ENCODE measurements at regions not wholly inside any gene's neighbourhood (a gene's known extent, or its start where the extent isn't known, plus 50 kb on each side); places are given as distances from the start of the nearest gene placed in this dataset.

- H3K4me3 ChIP-seq (replicated peaks; ENCODE audit: insufficient read depth, low read length): no peak overlapping the region
- no peaks in the 10 kb centered on the region for H3K27me3 ChIP-seq (ENCODE audit: insufficient read depth, poor library complexity, severe bottlenecking)
- TF ChIP-seq GABPA (IDR thresholded peaks at IDR 0.05; ENCODE audit: low read depth) (no peak), SPI1 (IDR thresholded peaks at IDR 0.05; ENCODE audit: borderline replicate concordance, low read depth) (no peak), CTCF (IDR thresholded peaks at IDR 0.05; ENCODE audit: insufficient read depth, low read length) (no peak), POLR2AphosphoS5 (IDR thresholded peaks at IDR 0.05; ENCODE audit: low read depth) (no peak), REST (IDR thresholded peaks at IDR 0.05; ENCODE audit: insufficient replicate concordance, low read depth) (no peak)
- no peak overlapping the region for H3K27ac ChIP-seq (replicated peaks)
- DNase-seq (ENCODE audit: low read depth in 1 of 2, low spot score in 1 of 2): no peak
These were observed 83.0 kb upstream of the PPARGC1A start for GRCh38 chr4:23972805-23973204.

GRCh38 chr4:23972187-23972586, 82.3 kb upstream of the PPARGC1A start:
- H3K27ac ChIP-seq (replicated peaks): no peak overlapping the region
- DNase-seq (ENCODE audit: low read depth in 1 of 2, low spot score in 1 of 2): no peak
- no peak overlapping the region for H3K4me3 ChIP-seq (replicated peaks; ENCODE audit: insufficient read depth, low read length)
- no peaks in the 10 kb centered on the region for H3K27me3 ChIP-seq (ENCODE audit: insufficient read depth, poor library complexity, severe bottlenecking)
- TF ChIP-seq SPI1 (IDR thresholded peaks at IDR 0.05; ENCODE audit: borderline replicate concordance, low read depth): no peak
- TF ChIP-seq POLR2AphosphoS5 (IDR thresholded peaks at IDR 0.05; ENCODE audit: low read depth): no peak
- TF ChIP-seq CTCF (IDR thresholded peaks at IDR 0.05; ENCODE audit: insufficient read depth, low read length): no peak
- no peak for TF ChIP-seq REST (IDR thresholded peaks at IDR 0.05; ENCODE audit: insufficient replicate concordance, low read depth)
- TF ChIP-seq GABPA (IDR thresholded peaks at IDR 0.05; ENCODE audit: low read depth): no peak

GRCh38 chr4:23970201-23970850, 80.5 kb upstream of the PPARGC1A start:
- Histone ChIP-seq H3K4me3 (replicated peaks; ENCODE audit: insufficient read depth, low read length) (no peak overlapping the region), H3K27ac (replicated peaks) (no peak overlapping the region), H3K27me3 (ENCODE audit: insufficient read depth, poor library complexity, severe bottlenecking) (no peaks in the 10 kb centered on the region)
- no peak for DNase-seq (ENCODE audit: low read depth in 1 of 2, low spot score in 1 of 2)
- TF ChIP-seq POLR2AphosphoS5 (IDR thresholded peaks at IDR 0.05; ENCODE audit: low read depth) (no peak), CTCF (IDR thresholded peaks at IDR 0.05; ENCODE audit: insufficient read depth, low read length) (no peak), REST (IDR thresholded peaks at IDR 0.05; ENCODE audit: insufficient replicate concordance, low read depth) (no peak), SPI1 (IDR thresholded peaks at IDR 0.05; ENCODE audit: borderline replicate concordance, low read depth) (no peak)

Measured in HL-60 (cell line).